Neural progenitor cell (in vitro differentiated cells): ENCODE measurements at regions not wholly inside any gene's neighbourhood (a gene's known extent, or its start where the extent isn't known, plus 50 kb on each side); places are given as distances from the start of the nearest gene placed in this dataset.
A peak's percentile ranks its signal among the peaks of the same experiment; 100 is the strongest.

ENCODE experiments used
- DNase-seq: peaks from one replicate; pipeline ENCODE4 v3.0.0-alpha.2; 2016; ENCODE audit warnings: low spot score
- H2AFZ ChIP-seq: fragments of 200-600 bp; sonication (generic); replicated peaks from 2 replicates; pipeline ENCODE4 v1.6.1; 2016; ENCODE audit warnings: antibody characterized with exemption
- H3F3A ChIP-seq: fragments of 200-600 bp; sonication (generic); 2 replicates; pipeline ENCODE4 v1.6.1; 2016; ENCODE audit warnings: antibody characterized with exemption, low read depth
- H3K27ac ChIP-seq: fragments of 200-600 bp; sonication (generic); 2 replicates; pipeline ENCODE4 v1.5.1; 2016; ENCODE audit warnings: mild to moderate bottlenecking
- H3K27me3 ChIP-seq: fragments of 200-600 bp; sonication (generic); 2 replicates; pipeline ENCODE4 v1.6.1; 2016; ENCODE audit warnings: mild to moderate bottlenecking, moderate library complexity
- H3K36me3 ChIP-seq: fragments of 200-600 bp; sonication (generic); 2 replicates; pipeline ENCODE4 v1.5.1; 2016
- H3K4me1 ChIP-seq: fragments of 200-600 bp; sonication (generic); 2 replicates; pipeline ENCODE4 v1.6.1; 2016; ENCODE audit warnings: mixed run types
- H3K4me2 ChIP-seq: fragments of 200-600 bp; sonication (generic); 2 replicates; pipeline ENCODE4 v1.6.1; 2016
- H3K4me3 ChIP-seq: fragments of 200-600 bp; sonication (generic); 2 replicates; pipeline ENCODE4 v1.5.1; 2016
- H3K79me2 ChIP-seq: fragments of 200-600 bp; sonication (generic); 2 replicates; pipeline ENCODE4 v1.6.1; 2016; ENCODE audit warnings: low read depth
- H3K9ac ChIP-seq: fragments of 200-600 bp; sonication (generic); 2 replicates; pipeline ENCODE4 v1.6.1; 2016
- H3K9me3 ChIP-seq: fragments of 200-600 bp; sonication (generic); 2 replicates; pipeline ENCODE4 v1.5.1; 2016; ENCODE audit warnings: low read depth
- H4K20me1 ChIP-seq: fragments of 200-600 bp; sonication (generic); 2 replicates; pipeline ENCODE4 v1.6.1; 2016; ENCODE audit warnings: low read depth
- H3K27ac Mint-ChIP-seq: 3 replicates; pipeline ENCODE4 v1.8.0; 2021; ENCODE audit warnings: mixed read lengths
- H3K27me3 Mint-ChIP-seq: 2 replicates; pipeline ENCODE4 v1.8.0; 2022; ENCODE audit warnings: low read depth, mild to moderate bottlenecking, inconsistent platforms, moderate library complexity, mixed read lengths; ENCODE audit not compliant: insufficient read depth
- H3K36me3 Mint-ChIP-seq: 3 replicates; pipeline ENCODE4 v1.8.0; 2021; ENCODE audit warnings: mixed read lengths
- H3K4me1 Mint-ChIP-seq: 3 replicates; pipeline ENCODE4 v1.8.0; 2021; ENCODE audit warnings: mixed read lengths
- H3K4me3 Mint-ChIP-seq: 3 replicates; pipeline ENCODE4 v1.8.0; 2021; ENCODE audit warnings: mild to moderate bottlenecking, moderate library complexity, mixed read lengths
- H3K9me3 Mint-ChIP-seq: 3 replicates; pipeline ENCODE4 v1.8.0; 2020; ENCODE audit warnings: mixed read lengths
- CTCF ChIP-seq: fragments of 200-600 bp; sonication (generic); IDR thresholded peaks from 2 replicates; pipeline ENCODE4 v1.5.1; 2017; ENCODE audit warnings: antibody characterized with exemption, mild to moderate bottlenecking
- EZH2 ChIP-seq: fragments of 200-600 bp; sonication (generic); IDR thresholded peaks from 2 replicates; pipeline ENCODE4 v1.6.1; 2017; ENCODE audit warnings: antibody characterized with exemption, mild to moderate bottlenecking, moderate library complexity
- EZH2phosphoT487 ChIP-seq: fragments of 200-600 bp; sonication (generic); IDR thresholded peaks from 2 replicates; pipeline ENCODE4 v1.6.1; 2017; ENCODE audit warnings: antibody characterized with exemption

GRCh38 chr2:198232281-198232680 is 427.9 kb downstream of the PLCL1 start:
- no peaks in the 10 kb centered on the region for H3K9me3 ChIP-seq
- no peak for DNase-seq
- H3K79me2 ChIP-seq = no peaks in the 10 kb centered on the region
- H3K4me2 ChIP-seq = no peak overlapping the region
- H3K4me1 Mint-ChIP-seq = peaks cover 21% of the 10 kb centered on the region
- no peaks in the 10 kb centered on the region for H3K36me3 Mint-ChIP-seq
- H3F3A ChIP-seq = no peaks in the 10 kb centered on the region
- no peak overlapping the region for H3K27ac Mint-ChIP-seq
- no peaks in the 10 kb centered on the region for H3K4me1 ChIP-seq
- no peaks in the 10 kb centered on the region for H4K20me1 ChIP-seq
- H3K9me3 Mint-ChIP-seq = no peaks in the 10 kb centered on the region
- H3K27me3 Mint-ChIP-seq = no peaks in the 10 kb centered on the region
- no peak overlapping the region for H3K27ac ChIP-seq
- H3K4me3 ChIP-seq = no peak overlapping the region
- TF ChIP-seq EZH2 = no peak
- no peak for TF ChIP-seq CTCF
- TF ChIP-seq EZH2phosphoT487 = no peak
- H3K27me3 ChIP-seq = no peaks in the 10 kb centered on the region
- no peak overlapping the region for H2AFZ ChIP-seq
- H3K4me3 Mint-ChIP-seq = no peak overlapping the region
- no peak overlapping the region for H3K9ac ChIP-seq
- H3K36me3 ChIP-seq = no peaks in the 10 kb centered on the region

- no peaks in the 10 kb centered on the region for H3F3A ChIP-seq
- H3K4me3 ChIP-seq = no peak overlapping the region
- H3K27ac Mint-ChIP-seq = no peak overlapping the region
- no peaks in the 10 kb centered on the region for H3K27me3 Mint-ChIP-seq
- no peak overlapping the region for H3K9ac ChIP-seq
- no peak overlapping the region for H2AFZ ChIP-seq
- H3K4me2 ChIP-seq = no peak overlapping the region
- H3K4me3 Mint-ChIP-seq = no peak overlapping the region
- no peaks in the 10 kb centered on the region for H3K27me3 ChIP-seq
- H3K4me1 Mint-ChIP-seq = peaks cover 21% of the 10 kb centered on the region
- no peaks in the 10 kb centered on the region for H3K36me3 Mint-ChIP-seq
- H3K9me3 Mint-ChIP-seq = no peaks in the 10 kb centered on the region
- H3K9me3 ChIP-seq = no peaks in the 10 kb centered on the region
- no peaks in the 10 kb centered on the region for H3K4me1 ChIP-seq
- H4K20me1 ChIP-seq = no peaks in the 10 kb centered on the region
- no peak for TF ChIP-seq EZH2phosphoT487
- TF ChIP-seq CTCF = no peak
- no peak for TF ChIP-seq EZH2
- H3K36me3 ChIP-seq = no peaks in the 10 kb centered on the region
- no peak for DNase-seq
- H3K79me2 ChIP-seq = no peaks in the 10 kb centered on the region
- H3K27ac ChIP-seq = no peak overlapping the region
These were observed 427.2 kb downstream of the PLCL1 start for GRCh38 chr2:198231562-198231961.

DNA sequence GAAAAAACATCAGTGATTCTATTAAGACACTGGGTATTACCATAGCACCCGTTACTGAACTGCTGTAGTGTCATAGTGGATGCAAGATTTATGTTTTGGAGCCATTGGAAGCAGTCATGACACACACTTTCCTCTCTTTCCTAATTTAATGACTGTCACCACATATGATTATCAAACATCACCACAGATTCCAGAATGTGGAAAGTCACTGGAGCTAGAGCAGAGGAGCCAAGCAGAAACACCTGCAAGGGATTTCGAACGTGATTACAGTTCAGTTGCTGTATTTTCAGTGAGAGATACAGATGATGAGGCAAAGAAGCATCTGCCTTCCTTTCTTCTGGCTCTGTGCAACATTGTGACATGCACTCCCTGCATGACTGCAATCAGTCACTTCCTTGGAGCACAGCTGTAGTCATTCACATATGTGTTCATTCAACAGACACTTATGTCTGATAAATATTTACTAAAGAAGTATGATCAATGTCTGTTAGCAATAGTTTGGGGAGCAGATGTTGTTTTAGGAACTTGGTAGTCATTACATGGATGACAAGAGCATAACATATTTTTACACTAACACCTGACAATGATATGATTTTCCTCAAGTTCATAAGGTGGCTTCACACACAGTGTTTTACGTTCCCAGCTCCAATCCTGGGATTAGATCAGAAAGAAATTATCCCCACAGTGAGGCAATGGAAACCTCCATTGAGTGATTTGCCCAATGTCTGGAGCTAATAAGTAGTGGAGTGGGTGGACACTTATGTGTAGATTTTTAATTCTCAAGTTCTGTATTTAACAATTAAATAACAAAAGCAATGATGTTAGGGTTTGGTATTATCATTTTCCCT is 416.6 kb downstream of the PLCL1 start:
- no peaks in the 10 kb centered on the region for H3K9me3 Mint-ChIP-seq
- H3K79me2 ChIP-seq = no peaks in the 10 kb centered on the region

More for the DNA sequence above, 416.6 kb downstream of the PLCL1 start:
- Histone ChIP-seq H3K9me3 (no peaks in the 10 kb centered on the region), H3K36me3 (no peaks in the 10 kb centered on the region), H3K4me2 (no peak overlapping the region), H3K4me3 (no peak overlapping the region), H3K27me3 (no peaks in the 10 kb centered on the region), H3K4me1 (no peaks in the 10 kb centered on the region), H3F3A (no peaks in the 10 kb centered on the region), H4K20me1 (no peaks in the 10 kb centered on the region), H3K9ac (no peak overlapping the region), H2AFZ (peak overlapping the region; percentile 17), H3K27ac (no peak overlapping the region)
- Mint-ChIP-seq H3K4me3 (no peak overlapping the region), H3K27me3 (peaks cover 2% of the 10 kb centered on the region), H3K4me1 (peaks cover 5% of the 10 kb centered on the region), H3K36me3 (no peaks in the 10 kb centered on the region), H3K27ac (no peak overlapping the region)
- no peak for DNase-seq
- no peak for TF ChIP-seq CTCF
- no peak for TF ChIP-seq EZH2
- no peak for TF ChIP-seq EZH2phosphoT487
